Islet of Langerhans (tissue), 1 donor: ENCODE measurements at regions not wholly inside any gene's neighbourhood (a gene's known extent, or its start where the extent isn't known, plus 50 kb on each side); places are given as distances from the start of the nearest gene placed in this dataset.

Source experiments
- FAIRE-seq: peaks from one replicate; lab custom pipeline; 2011; peaks lifted over from hg19 to GRCh38; lab: Jason Lieb, UNC

DNA sequence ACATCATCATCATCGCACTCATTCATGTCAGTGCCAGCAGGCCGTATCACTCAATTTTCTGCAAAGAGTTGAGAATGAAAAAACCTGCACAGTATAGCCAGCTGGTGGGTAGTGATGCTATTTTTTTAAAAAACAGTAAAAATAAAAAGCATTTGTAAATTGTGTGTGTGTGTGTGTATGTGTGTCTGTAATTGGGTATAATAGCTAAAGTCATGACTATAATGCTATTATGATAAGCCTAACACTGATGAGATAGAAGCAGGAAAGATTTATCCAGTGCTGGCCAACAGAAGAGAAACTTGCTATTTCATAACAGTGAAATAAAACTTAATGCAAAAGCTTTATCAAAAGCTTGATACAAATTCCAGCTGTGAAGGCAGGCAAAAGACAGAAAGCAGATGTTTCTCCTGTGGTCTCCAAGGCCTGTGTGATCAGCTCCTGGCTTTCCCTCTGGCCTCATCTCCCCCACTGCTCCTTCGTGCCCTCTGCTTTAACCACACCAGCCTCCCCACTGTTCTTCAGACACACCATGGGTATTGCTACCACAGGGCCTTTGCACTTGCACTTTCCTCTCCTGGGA lies 206.2 kb upstream of the IRX5 start:
- FAIRE-seq: no peak

DNA sequence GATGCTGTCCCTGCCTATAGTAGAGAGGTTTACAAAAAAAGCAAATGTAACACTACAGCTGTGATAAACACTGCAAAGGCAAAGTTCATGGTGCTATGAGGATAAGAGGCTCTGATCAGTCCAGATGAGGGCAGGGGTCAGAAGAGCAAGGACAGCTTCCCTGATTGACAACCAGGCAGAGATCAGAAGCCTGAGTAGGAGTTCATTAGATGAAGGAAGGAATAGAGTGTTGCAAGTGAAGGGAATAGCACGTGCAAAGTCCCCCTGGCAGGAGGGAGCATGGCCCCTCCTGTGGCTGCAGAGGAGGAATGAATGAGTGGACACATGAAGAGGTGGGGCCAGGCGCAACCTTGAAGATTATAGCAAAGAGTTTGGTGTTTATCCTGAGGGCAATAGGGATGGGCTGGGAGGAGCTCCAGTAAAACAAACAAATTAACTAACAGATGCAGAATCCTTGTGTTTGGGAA lies 208.4 kb upstream of the IRX5 start:
- no peak for FAIRE-seq

DNA sequence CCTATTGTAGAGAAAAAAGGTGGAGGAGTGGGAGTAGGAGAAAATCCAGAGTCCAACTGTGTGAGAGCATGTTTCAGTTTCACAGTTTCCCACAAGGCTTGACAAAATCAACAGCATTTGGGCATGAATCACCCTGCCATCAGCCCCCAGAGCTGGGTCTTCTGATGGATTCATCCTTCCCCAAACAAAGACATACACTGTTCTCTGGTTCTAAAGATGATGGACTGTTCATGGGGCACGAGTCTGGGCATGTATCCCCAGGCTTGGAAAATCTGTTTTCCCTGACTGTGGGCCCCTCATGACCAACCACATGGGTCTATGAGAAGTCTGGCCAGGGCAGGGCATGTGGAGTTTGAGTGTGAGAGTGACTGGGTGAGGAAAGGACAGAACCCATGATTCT lies 210.4 kb upstream of the IRX5 start:
- FAIRE-seq: no peak

DNA sequence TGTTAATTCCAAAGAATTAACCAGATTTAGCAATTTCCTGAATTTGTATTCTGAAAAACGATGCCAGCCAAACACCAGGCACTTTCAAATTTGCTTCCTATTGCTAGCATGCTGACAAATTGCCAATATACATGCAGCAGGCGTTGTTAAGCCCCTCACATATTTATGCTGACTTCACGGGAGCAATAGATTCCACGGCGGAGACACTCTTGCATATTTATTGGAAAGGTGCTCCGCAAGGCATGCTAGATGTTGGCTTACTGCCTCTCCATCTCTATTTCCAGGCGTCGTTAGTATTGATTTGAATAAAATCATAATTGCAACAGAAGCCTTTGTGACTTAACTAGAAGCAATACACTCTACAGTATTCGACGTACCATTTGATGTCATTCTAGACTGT lies 211.0 kb upstream of the IRX5 start:
- no peak for FAIRE-seq

DNA sequence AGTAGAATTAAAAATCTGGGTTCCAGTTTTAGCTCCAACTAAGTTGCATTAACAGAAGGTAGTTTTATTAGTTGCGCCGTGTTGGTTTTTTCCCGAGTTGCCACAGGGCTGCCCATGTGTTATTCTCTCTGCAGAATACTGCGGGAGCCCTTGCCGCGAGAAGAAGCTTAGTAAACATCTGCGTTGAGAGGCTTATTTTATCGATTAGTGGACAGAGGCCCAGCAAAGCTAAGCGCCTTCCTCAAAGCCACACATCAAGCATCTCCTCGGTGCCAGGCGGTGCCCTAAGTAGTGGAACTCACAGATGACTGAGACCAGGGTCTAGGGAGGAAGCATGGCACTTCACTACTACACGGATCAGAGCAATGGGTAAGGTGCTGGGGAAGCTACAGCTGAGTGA lies 212.3 kb upstream of the IRX5 start:
- no peak for FAIRE-seq

DNA sequence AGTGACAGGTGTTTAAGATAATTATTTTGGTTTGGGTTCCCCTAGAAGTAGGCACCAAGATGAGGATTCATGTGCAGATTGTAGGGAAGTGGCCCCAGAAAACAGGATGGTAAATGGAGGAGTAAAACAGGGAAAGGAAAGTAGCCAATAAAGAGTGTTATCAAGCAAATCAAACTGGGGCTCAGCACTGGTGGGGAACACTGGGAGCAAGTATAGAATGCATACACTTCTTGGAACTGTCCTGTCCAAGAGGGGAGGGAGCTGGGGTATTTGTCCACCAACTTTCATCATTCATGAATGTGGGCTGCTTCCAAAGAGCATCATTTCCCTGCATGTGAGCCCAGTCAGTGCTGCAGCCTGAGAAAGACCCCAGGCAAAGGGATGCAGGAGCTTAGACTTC lies 215.7 kb upstream of the IRX5 start:
- no peak for FAIRE-seq

DNA sequence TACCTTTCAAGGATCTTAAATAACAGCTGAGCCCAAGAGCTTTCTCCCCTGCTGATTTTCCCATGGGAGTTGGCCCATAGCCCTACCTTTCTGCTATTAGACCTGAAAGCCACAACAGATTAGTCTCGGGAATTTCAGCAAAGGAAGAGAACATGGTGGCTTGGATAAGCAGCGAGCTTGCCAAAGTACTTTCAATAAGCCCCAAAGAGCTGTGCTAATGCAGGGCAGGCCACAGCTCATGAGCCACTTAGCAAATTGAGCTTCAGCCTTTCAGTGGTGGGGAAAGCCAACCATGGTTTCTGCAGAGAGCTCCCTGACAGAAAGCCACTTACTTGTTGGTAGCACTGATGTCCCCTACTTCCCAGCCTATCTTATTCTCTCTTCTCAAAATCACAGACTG lies 217.8 kb upstream of the IRX5 start:
- no peak for FAIRE-seq

DNA sequence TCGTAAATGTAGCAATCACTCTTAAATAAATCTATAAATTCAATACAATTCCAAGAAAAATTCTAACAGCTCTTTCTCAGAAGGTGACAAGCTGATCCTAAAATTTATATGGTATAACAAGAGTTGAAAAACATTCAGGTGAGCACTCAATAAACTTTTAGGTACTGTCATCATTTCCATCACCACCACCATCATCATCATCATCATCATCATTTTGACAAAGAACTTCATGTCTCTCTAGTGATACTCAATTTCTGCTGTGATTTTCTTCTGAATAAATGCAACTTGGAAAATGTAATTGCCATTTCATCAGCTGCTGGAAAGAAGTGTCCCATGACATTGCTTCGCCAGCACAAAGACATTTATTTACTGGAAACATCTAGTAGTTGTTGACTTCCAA lies 222.9 kb upstream of the IRX5 start:
- no peak for FAIRE-seq

DNA sequence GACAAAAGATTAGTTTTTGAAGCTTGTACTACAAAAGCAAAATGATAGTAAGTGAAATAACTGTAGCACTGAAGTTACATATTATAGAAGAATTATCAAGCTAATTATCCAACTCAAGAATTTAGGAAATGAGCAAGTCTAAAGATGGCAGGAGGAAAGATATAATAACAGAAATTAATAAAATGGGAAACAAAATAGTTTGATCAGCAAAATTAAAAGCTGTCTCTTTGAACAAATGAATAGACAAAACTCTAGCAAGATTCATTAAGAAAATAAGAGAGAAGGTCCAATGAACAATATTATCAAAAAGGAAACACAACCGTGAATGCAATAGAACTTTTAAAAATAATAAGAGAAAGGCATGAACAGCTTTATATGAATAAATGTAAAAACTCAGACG lies 224.3 kb upstream of the IRX5 start:
- no peak for FAIRE-seq

DNA sequence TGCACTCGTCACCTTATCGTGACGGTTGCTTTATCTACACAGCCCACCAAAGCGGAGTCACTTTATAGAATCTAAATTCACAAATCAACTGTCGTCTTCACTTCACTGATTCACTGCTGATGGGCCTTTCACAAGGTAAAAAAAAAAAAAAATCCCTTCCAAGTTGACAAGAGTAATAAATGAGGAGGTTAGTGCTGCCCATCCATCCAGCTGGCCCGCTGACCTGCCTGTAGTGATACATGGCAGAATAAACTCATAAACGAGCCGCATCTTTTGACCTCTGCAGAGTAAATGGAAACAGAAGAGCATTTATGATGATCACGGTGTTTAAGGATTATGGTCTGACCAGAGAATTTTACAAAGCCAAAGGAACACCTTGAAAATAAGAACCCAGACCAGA lies 227.3 kb upstream of the IRX5 start:
- no peak for FAIRE-seq

DNA sequence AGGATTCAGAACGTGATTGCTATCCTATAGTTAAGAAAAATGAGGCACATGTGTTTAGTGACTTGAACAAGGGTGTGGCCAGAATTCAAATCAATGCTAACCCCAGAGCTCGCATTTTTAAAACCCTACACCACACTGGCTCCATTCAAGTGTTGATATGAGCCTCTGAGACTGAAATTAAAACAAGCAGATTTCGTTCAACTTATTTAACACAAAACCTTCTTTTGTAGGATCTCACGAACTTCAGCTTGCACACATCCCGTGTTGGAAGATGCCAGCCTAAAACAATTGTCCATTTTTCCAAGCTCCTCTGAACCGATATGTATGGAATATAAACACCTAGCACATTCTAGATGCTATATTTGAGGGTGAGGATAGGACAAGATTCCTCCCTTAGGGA lies 231.0 kb upstream of the IRX5 start:
- no peak for FAIRE-seq

DNA sequence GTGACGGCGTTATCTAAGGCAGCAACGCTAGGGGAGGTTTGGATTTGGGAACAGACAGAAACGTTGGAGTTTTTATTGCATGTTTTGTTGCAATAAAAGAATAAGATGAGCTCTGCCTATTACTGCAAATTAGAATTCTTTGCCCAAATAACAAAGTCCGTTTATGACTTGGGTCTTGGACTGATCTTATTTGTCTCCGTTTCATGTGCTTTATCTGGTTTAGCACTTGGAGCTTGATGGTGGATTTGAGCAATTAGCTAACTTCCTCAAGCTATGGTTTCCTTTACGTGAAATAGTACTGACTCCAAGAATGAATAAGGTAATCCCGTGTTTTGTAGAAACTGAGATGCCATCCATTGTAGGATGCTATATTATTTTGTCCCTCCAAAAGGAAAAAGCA lies 233.0 kb upstream of the IRX5 start:
- FAIRE-seq: no peak

DNA sequence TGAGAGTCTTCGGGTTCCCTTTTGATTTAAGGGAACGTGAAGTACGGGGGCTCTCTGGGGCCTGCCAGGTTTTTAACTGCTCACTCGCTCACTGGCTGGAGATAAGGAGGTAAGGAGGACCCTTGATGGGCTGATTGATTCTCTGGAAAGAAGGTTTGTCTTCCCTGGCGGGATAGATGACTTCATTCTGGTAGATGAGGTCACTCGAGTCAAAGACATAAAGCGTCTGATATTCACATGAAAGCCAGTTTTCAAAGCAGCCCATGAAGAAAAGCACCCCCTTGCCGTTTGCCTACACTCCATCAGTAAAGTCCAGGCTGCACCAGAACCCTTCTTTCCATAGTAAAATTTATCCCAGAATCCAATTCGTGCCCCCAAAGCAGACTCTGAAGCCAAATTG lies 233.7 kb upstream of the IRX5 start:
- no peak for FAIRE-seq

DNA sequence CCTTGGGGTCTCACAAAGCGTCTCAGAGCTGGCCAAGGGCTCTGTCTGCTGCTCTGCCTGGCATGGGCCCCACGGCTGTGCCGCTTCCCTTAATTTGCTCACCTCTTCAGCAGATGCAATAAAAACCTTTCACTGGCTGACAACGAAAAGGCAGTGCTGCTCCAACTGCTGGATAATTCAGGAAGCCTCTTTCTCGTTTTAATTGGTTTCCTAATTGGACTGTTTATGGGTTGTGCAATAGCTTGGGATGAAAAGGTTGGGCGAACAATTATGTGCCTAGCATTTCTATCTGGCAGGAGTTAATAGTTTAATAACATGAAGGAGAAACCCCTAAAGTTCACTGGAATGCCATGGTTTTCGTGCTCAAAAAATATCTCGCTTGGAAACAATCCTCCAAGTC lies 234.1 kb upstream of the IRX5 start:
- FAIRE-seq: no peak

DNA sequence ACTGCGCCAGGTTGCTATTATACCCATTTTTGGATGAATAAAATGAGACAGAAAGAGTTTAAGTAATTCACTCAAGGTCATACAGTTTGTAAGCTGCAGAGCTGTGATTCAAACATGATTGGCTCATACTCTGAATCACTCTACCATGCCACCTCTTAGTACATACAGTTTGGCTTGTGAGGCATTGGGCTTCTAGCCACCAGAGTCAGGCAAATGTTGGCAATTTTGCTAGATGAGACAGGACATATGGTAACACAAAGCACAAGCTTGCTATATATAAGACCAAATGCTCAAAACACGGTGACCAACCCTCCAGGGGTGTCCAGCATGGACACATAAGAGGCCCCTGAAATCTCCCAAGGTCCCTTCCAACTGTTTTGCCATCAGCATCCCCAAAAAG lies 236.0 kb upstream of the IRX5 start:
- no peak for FAIRE-seq

DNA sequence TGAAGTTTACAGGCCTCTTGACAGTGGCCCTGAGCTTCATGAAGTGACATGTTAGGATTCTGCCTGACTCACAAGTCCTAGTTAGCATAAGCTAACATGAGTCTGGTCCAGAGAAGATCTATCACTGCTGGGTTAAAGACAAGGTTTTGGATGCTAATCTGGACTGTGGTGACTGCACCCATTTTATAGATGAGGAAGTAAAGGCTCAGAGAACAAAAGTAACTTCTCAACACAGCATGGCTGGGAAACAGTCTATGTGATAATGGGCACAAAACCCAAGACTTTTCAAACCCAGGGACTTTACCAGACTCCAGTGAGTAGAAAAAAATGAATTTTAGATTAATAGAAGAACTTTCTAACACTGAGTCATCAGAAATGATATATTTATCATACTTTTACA lies 236.8 kb upstream of the IRX5 start:
- no peak for FAIRE-seq

DNA sequence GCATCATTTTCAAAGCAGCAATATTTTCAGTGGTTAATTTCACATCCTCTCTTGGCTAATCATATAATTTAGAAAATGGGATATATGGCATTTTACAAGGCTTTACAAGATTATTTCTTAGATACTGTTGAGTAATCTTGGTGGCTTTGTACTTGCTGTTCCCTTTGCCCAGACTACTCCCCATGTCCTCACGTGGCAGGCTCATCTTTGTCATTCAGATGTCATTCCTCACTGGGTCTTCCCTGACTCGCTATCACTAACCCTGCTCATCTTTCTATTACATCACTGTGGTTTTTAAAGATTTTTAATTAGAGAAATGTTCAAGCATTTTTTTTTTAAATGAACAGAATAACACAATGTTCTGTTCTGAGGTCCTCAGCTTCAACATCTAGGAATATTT lies 240.0 kb upstream of the IRX5 start:
- no peak for FAIRE-seq

DNA sequence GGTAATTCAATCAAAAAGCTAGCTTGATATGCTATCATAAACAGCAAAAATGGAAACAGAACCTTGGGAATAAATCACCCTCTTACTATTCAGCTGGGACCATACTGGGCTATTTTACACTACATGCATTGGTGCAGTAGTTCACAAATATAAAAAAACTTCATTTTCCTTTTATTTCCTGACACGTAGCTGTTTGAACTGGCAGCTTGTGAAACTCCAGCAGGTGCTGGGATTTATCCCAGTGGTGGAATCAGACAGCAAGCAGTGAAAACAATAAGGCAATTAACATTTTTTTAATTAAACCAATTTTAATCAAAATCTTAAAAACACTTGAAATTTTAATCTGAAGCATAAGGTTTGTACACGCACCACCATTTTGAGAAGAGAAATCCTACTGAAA lies 240.4 kb upstream of the IRX5 start:
- FAIRE-seq: no peak

DNA sequence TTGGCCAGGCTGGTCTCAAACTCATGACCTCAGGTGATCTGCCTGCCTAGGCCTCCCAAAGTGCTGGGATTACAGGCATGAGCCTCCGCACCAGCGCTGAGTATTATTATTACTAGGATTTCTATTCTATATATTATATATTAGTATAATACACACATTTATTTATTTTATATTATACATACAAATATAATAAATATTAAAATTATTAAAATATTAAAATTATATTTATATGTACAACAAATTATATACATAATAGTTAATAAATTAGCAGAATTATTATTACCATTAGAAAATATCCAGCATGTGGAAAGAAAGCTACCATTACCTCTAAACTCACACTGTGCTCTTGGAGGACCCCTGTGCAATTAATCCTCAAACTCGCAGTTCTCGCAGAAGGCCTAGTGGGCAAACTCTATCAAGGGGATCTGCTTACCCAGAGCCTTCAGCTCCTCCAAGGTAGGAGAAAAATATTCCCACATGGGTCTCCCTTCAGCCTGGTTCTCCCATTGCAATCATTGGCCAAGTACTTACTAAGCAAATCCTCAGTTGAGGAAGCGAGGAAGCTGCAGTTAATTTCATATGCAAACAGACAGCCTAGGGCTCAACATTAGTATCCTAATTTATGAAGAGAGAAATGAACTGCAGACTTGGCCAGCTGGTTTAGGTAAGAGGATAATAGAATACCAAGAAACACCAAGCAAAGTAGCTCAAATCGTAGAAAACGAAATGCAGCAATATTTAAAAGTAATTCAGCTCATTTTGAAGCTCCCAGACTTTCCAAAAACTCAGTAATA lies 241.4 kb upstream of the IRX5 start:
- no peak for FAIRE-seq

DNA sequence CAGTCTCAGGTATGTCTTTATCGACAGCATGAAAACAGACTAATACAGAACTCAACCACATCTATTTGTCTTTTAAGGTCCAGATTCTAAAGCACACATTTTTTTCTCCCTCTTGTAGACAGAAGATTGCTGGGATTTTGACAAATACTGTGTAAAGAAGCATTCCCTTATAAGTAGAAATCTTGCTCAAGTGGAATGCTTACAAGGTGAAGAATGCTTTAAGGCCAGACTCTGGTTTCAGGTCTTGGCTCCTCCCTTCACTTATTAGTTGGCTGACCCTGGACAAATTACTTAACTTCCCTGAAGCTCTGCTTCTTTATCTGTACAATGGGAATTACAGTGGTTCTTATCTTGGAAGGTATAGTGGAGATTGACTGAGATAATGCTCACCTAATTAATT lies 242.3 kb upstream of the IRX5 start:
- no peak for FAIRE-seq

DNA sequence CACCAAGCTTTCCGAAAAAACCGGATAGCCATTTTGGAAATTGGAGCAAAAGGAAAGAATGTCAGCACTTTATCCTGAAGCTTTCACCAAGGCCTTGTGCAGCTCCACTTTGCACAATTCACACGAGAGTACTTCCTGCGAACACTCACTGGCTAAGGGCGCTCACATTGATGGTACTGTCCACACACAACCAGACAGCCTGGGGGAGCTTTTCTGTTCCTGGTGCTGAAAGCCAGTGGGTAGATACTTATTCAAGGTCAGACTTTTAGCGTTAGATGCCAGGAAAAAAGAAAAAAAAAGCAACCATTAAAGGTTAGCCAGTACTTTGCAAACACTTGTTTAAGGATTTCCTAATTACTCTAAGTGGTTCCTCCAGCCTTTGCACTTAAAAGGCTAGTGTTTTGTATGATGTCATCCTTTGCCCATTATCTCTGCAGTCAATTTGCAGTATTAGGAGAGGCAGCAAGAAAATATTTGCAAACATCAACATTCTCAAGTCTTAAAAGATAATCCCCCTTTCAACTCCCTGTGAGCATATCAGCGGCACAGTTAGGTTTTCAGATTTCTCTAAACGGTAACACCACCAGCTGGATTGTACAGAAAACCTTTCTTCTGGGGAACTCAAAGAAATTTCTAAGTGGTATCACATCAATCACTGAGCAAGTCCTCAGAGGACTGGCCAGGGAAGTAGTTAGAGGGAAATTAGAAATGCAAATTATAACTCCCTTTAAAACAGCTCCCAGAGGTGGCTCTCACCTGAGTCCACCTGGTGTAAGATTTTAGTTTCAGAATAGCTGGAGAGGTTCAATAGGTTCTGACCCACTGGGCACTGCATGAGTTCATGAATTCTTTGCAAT lies 243.4 kb upstream of the IRX5 start:
- no peak for FAIRE-seq

DNA sequence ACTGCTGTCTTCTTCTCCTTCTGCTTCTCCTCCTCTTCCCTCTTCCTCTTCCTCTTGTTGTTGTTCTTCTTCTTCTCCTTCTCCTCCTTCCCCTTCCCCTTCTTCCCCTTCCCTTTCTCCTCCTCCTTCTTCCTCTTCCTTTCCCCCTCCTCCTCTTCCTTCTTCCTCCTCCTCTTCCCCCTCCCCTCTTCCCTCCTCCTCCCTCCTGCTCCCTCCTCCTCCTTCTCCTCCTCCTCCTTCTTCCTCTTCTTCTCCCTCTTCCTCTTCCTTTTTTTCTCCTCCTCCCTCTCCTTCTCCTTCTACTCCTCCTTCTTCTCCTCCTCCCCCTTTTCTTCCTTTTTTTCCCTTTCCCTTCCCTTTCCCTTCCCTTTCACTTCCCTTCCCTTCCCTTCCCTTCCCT lies 245.0 kb upstream of the IRX5 start:
- no peak for FAIRE-seq

DNA sequence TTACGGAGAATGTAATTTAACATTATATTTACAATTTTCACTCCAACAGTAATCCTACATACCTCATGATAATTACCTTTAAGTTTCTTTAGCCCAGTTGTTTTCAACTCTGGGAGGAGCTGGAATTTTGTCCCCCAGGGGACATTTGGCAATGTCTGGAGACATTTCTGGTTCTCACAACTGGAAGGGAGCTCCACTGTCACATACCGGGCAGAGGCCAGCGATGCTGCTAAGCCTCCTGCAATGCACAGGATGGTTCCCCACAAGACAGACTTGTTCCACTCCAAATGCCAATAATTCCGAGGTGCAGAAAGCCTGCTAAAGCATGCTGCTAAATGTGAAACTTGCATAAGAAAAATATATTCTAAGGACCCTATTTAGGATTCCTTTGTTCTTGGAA lies 251.1 kb upstream of the IRX5 start:
- FAIRE-seq: no peak
